Esophagus muscularis mucosa (tissue), 4 donors: ENCODE measurements at regions not wholly inside any gene's neighbourhood (a gene's known extent, or its start where the extent isn't known, plus 50 kb on each side); places are given as distances from the start of the nearest gene placed in this dataset.

Experiments used
- EP300 ChIP-seq: sonication (generic); formaldehyde crosslinking; IDR thresholded peaks from one replicate; pipeline ENCODE4 v1.6.1; 2017; ENCODE audit warnings: antibody characterized with exemption
- POLR2A ChIP-seq: fragments of 450-650 bp; IDR thresholded peaks from one replicate; pipeline ENCODE4 v1.6.1; 2017; ENCODE audit warnings: antibody characterized with exemption, moderate library complexity, mild to moderate bottlenecking, low read depth
- POLR2AphosphoS5 ChIP-seq, 2 donors: sonication (generic); formaldehyde crosslinking; IDR thresholded peaks; one replicate each; pipeline ENCODE4 v1.6.1; 2017; ENCODE audit warnings: antibody characterized with exemption in 2 of 2
- TF ChIP-seq, protein P1 (sequence below), 3 experiments: fragments of 200-600 bp in 2 of 3; fragments of 450-650 bp in 1 of 3; sonication (generic) in 2 of 3; IDR thresholded peaks; one replicate each; pipeline ENCODE4 v1.5.1; 2017 to 2019; ENCODE audit warnings: antibody characterized with exemption in 3 of 3, mild to moderate bottlenecking in 2 of 3, moderate library complexity in 1 of 3

DNA sequence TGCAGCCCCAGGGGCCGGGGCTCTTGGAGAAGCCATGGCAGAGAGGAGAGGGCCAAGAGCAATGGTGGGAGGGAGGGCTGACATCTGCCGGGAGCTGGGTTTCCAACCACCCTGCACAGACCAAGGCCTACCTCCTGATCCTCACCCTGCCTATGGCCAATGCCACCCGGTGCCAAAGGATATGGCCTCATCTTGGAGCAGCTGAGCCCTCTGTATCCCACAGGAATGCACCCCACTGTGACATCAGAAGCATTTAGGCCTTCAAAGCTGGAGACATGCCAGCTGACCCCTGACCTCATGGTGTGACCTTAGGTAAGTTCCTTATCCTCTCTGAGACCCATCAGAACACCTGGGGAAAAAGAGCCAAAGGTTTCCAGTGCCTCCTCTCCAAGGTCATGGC is 113.6 kb upstream of the ZMIZ1 start:
- no peak for TF ChIP-seq POLR2AphosphoS5 (IDR thresholded peaks at IDR 0.05)
- TF ChIP-seq POLR2A, result no peak
- TF ChIP-seq, protein P1, sequence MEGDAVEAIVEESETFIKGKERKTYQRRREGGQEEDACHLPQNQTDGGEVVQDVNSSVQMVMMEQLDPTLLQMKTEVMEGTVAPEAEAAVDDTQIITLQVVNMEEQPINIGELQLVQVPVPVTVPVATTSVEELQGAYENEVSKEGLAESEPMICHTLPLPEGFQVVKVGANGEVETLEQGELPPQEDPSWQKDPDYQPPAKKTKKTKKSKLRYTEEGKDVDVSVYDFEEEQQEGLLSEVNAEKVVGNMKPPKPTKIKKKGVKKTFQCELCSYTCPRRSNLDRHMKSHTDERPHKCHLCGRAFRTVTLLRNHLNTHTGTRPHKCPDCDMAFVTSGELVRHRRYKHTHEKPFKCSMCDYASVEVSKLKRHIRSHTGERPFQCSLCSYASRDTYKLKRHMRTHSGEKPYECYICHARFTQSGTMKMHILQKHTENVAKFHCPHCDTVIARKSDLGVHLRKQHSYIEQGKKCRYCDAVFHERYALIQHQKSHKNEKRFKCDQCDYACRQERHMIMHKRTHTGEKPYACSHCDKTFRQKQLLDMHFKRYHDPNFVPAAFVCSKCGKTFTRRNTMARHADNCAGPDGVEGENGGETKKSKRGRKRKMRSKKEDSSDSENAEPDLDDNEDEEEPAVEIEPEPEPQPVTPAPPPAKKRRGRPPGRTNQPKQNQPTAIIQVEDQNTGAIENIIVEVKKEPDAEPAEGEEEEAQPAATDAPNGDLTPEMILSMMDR (IDR thresholded peaks at IDR 0.05), result no peak
- no peak for TF ChIP-seq EP300
